Activated T-helper 9 cell treated with anti-CD3 and anti-CD28 coated beads, Interleukin-2, amount 50 U/mL, for 16 hours (primary cell): ENCODE measurements at regions not wholly inside any gene's neighbourhood (a gene's known extent, or its start where the extent isn't known, plus 50 kb on each side); places are given as distances from the start of the nearest gene placed in this dataset.
"Not testable (repeated sequence)": the region's sequence is repeated elsewhere in the genome, so short reads cannot be mapped to it uniquely, and the experiment has no call there.

Source experiments
- DNase-seq: peaks from one replicate; pipeline ENCODE4 v3.0.0-alpha.2; 2020; ENCODE audit warnings: low read depth

DNA sequence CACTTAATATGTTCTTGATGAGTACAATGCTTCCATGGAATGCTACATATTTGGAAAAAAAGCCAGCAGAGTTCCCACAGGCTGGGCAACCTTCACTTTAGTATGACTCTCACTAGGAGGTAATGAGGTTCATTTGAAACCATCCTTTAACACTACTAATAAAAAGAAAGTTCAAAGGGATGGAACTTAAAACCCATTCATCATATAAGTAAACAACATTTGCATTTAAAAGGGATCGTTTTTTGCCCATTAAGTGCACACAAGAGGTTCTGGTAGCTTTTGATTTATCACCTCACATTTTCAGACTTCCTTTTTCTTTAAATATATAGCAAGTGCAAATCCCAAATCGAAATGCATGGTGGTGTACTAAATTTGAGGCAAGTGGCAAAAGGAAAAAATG lies 270.8 kb upstream of the DCC start:
- no peak for DNase-seq

DNA sequence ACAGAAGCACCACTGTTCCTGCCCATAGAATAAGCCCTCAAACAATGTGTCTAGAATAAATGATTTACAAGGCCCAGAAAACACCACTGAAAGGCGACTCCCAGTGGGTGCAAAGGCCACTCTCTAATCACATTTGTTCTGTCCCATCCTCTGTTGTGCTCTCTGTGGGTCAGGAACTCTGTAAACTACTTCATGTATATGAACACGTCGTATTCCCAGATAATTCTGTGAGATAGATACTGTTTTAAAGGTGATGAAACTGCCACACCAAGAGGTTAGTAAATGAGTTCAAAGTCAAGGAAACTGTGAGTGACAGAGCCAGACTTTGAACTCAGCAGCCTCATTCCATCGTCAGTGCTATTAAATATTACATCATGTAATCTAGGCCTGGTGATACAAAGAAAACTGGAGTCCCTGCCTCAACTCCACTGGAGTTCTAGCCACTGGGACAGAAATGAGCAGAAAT lies 269.7 kb upstream of the DCC start:
- no peak for DNase-seq

DNA sequence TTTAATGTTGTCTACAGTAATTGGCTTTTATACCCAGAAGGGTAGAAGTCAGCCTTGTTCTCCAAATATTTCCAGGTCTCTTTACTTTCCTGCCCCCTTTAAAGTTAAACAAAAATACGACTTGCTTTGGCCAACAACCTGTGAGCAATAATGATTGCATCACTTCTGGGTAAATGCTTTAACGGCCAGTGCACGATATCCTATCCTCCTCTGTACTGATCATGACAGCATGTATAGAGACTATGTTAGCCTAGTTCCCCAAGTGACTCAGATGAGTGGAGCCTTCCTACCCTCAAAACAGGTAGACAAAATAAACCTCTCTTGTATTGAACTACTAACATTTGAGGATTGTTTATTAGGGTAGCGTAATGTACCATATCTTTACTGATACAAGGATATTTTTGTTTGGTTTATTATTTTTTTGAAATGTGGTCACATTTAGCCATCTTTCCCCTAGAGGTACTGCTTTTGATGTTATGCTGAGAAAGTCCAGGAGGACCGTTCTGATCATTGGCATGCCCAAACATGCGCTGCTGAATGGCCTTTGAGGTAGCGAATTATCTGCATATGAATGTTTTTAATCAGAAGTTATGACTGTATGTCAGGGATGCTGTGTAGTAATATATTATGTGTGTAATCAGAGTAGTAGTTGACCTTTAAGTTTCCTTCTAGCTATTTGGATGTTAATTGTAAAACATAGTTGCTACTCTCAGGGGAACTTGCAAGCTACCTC lies 262.6 kb upstream of the DCC start:
- DNase-seq = no peak

DNA sequence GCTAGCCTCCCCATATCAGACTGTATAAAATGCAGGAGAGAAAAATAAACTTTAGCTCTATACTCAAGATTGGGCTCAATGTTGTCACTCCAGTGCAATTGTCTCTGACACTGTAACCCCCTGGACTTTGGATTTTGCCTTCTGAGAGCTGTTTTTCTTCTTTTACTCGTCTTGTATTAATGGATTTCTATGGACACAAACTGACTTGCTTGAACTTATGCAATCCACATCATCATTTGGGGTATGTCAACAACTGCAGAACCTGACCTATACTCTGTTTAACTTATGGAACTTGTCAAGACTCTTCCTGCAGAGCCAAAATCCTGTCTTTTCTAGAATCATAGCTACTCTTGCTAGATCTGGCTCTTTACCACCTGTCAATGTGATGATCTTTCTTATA lies 257.8 kb upstream of the DCC start:
- no peak for DNase-seq

DNA sequence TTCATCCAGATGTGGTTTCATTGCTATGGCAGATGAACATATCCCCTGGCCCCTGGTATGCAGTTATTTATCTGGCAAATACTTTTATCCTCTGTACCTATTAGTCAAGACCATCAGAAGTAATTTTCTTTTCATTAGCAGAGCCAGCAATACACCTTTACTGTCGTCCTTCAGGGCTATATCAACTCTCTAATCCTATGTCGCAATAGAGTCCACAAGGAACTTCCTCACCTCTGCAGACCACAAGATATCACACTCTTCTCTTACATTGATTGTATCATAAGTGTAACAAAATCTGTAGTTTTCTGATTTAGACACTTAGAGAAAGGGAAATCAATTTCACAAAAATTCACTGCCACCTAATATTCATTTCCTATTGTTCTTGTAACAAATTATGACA lies 252.9 kb upstream of the DCC start:
- DNase-seq = no peak

DNA sequence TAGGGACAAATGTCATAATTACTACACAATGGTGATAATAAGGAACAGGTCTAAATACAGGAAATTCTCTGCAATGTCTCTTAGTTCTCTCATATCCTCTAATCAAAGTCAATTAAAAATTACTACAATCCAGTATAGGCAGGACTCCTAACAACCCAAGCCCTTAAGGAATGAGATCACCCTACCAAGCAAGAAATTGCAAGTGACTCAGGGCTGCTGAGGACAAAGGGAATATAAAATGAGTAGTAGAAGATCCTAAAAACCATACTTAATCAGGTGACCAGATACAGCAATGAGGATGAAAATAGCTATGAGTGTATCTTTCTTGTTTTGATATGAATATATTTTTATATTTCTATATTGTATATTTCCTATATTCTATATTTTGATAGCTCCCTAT lies 250.0 kb upstream of the DCC start:
- no peak for DNase-seq

DNA sequence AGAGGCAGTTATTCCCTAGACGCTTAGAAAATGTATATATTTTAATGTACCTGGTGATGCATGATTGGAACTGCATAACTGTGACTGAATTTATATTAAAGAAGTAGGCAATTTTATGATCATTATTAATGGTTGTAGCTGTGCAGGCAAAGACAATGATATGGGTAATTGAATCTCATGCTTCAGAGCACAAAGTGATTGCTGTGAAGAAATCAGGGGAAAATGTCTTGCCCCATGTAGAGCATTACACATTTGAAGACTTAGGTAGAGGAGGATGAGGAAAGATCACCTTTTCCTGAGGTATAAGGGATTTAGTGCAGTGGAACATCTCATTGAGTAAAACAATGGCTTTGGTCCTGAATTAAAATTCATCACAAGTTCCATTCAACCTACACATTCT lies 246.8 kb upstream of the DCC start:
- DNase-seq = no peak

DNA sequence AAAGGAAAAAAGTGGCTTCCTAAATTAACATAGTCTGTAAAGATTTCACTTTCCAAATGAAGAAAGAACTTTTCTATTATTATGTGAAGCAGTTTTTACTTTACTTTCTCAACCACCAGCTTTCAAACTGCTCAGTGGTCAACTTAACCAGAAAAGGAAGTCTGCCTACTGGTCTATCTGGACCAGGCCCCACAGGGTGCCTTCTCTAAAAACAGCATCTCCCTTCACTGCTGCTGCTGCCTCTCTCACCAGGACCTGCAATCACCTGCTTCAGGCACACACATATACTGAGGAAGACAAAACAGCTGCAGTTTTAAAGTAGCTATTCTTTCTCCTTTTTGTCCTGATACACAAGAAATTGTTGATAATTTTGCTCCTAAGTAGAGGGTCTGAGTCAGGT lies 221.3 kb upstream of the DCC start:
- no peak for DNase-seq

DNA sequence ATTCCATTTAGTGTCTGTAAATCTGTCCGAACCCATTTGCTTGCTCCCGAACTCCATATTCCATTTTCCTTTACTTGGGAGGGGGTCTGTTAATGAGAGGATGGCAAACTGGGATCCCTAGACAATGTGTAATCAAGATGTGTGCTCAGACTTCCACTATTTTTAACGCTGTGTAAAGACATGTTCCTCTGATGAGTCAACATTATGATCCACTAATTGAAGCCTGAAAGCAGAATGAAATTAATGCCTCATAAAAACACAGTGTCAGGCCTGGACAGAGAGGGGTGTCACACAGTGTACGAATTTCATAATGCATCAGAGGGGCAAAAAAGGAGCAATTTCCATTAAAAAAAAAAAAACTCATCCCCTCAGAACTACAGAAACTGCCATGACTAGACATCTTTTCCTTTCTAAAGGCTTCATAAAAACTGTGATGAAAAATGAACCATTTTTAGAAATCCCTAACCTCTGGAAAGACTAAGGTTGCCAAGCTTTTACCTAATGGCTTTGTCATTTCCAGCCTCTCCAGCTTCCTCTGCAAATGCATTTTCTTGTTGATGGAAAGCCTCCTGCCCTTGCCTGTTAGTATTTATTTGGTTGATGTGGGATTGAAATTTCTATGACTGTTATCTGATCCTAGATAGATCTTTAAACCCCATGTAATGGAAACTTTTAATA lies 209.2 kb upstream of the DCC start:
- no peak for DNase-seq

DNA sequence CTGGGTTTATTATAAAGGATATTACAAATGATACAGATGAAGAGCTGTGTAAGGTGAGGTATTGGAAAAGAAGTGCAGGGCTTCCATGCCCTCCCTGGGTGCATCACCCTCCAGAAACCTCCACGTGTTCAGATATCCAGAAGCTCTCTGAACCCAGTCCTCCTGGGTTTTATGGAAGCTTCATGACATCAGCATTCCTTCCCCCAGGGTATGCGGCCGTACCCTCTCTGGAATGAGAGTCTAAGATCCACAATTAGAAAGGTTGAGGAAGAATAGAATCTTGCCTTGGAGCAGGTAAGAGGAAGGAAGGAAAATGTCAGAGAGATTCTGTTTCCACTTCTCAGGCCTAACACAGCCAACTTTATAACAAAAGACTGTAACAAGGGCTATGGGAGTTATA lies 208.2 kb upstream of the DCC start:
- no peak for DNase-seq

DNA sequence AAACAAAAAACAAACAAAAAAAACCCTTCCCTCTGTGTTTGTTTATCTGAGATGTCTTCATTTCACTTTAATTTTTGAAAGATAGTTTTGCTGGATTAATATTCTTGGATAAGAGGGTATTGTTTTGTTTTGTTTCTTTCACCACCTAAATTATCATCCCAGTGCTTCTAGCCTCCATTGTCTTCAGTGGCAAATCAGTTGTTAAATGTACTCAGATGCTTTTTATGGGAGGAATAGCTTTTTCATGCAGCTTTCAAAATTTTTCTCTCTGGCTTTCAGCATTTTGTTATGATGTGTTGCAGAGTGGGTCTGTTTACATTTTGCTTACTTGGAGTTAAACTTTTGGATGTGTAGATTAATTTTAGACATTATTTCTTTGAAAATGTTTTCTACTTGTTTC lies 203.5 kb upstream of the DCC start:
- no peak for DNase-seq

DNA sequence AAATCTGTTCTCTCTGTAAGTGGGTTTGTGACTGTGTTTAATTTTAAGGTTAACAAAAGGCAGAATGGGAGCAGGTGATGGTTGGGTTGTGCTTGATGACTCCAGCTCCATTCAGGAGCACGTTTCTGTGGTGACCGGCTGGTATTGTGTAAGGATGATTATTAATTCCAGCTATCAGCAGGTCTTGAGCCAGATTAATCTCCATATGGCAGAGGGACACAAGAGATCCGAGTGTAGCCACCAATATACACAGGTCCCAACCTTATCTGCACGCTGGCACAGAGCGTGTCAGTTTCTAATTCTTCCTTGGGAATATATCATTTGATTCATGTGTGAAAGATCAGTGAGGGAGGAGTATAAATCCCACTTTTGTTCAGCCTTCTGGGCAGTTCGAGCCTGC lies 199.0 kb upstream of the DCC start:
- DNase-seq = no peak

DNA sequence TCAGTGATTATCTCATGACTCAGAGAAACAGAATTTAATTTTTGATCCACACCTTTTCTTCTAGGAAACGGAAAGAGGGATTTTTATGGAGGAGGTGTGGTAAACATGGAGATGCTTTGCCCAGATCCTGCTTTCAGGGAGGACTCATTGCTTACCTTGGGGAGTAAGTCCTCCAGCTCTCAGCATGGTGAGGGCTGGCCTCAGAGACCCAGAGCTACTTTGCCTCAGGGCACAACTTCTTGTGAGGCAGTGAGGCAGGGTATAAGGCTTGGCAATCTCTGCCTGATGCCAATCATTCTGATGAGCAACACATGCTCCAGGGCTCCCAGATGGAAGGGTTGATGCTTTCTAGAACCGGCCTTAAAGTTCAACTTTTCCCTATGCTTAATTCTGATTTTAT lies 189.9 kb upstream of the DCC start:
- DNase-seq = no peak

DNA sequence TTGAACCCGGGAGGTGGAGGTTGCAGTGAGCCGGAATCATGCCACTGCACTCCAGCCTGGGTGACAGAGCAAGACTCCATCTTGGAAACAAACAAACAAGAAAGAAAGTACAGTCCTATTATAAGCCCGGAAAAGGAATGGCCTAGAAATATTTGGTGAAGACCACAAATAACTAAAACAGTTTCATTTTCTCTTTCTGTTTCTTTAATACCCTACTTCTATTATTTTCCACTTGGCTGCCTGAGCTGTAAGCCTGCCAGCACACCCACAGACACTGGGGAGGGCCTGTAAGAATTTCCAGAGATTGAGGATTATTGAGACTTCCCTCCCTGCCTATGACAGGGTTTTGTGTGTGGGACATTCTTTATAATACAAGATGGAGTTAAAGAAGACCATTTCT lies 188.0 kb upstream of the DCC start:
- DNase-seq = no peak

DNA sequence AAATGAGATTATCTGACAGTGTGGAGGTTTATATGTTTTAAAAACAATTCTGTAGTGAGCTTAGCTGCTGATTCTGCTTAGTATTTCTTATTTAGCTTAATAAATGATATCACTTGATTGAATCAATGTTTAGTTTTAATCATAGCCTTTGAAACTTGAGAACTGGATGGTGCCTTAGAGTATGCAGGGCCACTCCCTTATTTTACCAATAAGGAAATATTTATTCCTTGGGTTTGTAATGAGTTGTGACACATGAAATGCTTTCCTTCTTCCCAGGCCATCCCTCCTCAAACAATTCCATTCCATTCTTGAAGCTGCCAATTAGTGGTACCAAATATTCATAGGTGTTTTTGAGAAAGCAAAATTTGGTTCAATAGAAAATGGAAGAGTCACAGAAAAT lies 183.8 kb upstream of the DCC start:
- DNase-seq = no peak

DNA sequence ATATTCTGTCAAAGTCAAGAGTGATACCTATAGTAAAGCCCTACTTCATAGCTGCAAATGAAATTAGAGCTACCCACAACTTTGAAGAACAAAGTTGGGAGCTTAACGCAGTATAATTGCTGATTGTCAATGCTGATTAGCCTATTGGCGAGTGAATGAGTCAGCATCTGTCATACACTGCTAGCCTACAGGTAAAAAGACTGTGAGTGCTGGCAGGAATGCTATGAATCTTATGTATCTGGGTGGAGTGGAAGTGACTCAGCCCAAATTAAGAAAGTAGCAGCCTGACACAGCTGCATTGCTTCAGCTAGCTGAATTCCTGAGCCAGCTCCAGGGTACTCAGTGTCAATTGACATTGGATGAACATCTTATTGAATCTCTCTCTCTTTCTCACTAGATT lies 179.4 kb upstream of the DCC start:
- no peak for DNase-seq

DNA sequence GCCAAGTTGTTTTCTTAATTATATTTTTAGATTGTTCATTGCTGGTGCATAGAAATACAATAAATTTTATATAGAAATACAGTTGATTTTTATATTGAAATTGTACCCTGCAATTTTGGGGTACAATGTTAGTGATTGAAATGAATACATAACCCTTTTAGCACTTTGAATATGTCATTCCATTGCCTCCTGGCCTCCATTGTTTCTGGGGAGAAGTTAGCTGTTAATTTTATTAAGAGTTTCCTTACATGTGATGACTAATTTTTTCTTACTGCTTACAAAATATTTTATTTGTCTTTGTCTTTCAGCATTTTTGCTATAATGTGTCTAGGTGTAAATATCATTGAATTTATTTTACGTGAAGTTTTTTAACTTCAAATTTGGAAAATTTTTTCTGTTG lies 176.5 kb upstream of the DCC start:
- DNase-seq = no peak

DNA sequence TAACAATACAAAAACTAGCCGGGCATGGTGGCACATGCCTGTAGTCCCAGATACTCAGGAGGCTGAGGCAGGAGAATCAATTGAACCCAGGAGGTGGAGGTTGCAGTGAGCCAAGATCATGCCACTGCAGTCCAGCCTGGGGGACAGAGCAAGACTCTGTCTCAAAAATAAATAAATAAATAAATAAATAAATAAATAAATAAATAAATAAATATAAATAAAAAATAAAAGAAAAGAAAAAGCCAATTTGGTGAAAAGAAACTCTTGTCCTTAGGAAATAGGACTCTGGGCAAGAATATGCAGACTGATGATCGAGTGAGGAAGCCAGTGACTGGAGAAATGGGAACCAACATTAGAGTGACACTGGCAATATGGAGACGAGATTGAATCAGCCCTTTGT lies 171.9 kb upstream of the DCC start:
- not testable (repeated sequence) for DNase-seq

DNA sequence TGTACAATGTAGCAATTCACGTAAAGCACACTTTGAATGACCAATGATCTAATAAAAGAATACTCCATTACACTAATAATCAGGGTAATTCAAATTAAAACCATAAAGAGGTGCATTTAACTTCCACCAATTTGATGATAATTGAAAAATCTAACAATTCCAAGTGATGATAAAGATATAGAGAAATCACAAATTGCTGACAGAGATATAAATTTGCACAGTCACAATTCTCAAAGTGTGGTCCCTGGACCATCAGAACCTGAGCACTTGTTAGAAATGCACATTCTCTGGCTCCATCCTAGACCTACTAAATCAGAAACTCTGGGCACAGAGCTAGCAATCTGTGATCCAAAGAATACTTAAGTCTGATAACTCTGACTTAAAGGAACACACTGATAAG lies 165.8 kb upstream of the DCC start:
- no peak for DNase-seq

DNA sequence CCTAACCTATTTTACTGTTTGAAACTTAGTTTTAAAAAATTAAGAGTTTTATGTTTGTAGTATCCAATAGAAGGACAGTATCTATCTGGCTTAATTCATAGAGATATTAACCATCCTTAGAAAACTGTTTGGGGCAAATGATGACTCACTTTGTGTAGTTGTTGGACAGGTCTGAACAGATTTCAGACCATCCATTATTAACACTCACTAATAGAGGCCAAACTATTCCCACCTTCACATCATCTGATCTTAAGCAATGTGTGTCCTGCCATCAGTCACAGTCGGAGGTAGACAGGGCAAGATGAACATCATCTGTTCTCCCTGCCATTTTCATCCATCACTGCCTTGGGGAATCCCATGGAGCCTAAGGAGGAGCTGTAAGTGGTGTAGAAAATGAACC lies 164.6 kb upstream of the DCC start:
- DNase-seq = no peak

DNA sequence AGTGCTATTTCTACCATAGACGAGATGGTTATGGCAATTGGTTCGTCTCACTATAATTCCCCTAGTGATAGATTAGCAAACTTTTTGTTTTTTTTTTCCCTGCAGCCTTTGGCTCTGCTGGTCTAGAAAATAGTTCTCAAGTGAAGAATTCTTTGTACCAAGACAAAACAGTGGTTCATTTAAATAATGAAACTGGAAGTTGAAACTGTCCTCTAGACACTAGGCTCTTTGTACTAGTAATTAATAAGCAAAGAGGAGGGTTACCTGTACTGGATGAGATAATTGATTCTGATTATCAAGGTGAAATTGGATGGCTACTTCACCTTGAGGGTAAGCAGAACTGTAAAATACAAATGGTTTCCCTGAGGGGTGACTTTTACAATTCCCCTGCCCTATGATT lies 156.9 kb upstream of the DCC start:
- no peak for DNase-seq

DNA sequence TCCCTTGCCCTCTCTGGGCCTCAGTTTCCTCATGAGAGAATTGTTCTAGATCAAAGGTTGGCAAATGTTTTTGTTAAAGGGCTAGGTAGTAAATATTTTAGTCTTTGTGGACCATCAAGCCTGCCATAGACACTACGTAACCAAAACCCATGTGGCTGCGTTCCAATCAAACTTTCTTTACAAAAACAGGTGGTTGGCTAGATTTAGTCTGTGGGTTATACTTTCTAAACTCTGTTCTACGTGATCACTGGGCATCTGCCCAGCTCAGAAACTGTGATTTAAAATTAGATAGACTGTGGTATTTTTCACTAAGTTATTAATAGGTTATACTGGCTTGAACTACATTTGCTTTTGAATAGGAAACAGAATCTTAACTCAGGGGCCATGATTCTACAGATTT lies 149.8 kb upstream of the DCC start:
- no peak for DNase-seq

DNA sequence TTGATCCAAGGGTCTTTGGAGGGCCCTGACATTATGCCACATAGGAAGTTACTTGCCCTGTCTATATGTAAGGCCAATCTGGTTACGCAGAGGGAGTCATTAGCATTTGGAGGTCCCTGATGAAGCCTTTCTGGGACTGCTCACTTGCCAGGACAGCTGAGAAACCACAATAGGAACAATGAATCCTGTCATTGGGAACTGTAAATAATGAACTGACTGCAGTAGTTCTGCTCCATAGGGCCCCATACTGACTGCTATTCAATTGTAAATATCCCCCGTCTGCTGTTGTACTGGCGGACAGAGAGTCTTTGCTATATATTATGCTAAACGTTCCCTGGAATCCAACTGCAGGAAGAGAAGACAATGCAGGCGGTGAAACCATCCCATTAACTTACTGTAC lies 149.4 kb upstream of the DCC start:
- no peak for DNase-seq

DNA sequence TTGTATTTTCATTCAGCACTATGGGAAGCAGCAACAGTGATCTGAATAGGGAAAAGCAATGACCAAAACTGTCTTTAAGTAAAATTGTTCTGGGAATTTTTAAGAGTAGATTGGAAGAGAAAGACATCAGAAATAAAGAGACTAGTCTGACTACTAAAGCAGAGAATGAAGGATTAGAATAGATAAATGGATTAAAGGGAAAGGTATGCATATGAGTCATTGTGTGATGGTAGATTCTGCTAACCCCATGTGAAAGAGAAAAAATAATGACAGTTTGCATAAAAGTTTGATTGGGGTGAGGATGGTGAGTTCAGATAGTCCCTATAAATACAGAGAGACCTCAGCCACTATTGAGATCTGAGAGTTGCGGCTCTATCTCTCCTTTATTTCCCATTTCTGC lies 139.6 kb upstream of the DCC start:
- no peak for DNase-seq
